ENCODE measurements at regions not wholly inside any gene's neighbourhood (a gene's known extent, or its start where the extent isn't known, plus 50 kb on each side); places are given as distances from the start of the nearest gene placed in this dataset.
A peak's percentile ranks its signal among the peaks of the same experiment; 100 is the strongest.

DNA sequence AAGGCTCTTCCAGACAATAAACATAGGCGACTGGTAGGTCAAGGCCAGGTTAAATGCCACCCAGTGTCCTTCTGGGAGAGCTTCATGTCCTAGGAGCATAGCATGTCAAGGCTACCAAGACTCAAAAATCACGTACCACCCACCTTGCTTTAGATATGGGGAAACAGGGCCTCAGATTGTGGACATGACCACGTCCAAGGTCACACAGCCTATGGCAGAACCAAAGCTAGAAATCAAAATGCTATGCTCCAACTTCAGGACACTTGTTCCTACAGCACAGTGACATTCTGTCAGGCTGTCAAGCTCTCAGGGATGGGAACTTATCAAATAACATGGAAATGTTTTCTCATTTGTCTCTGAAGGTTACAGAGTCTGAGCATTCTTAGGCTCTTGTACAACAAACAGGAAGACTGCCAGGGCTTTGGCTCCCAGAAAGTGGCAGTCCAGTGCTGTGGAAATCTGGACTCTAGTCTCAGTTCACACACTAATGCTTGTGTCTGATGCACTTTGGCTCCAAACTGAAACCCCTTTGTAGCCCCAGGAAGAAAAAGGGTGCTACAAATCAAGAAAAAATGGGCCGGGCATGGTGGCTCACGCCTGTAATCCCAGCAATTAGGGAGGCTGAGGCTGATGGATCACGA, 170.4 kb upstream of the LPP start:
- DNase-seq: peak; percentile 21
- H3K9me3 ChIP-seq (replicated peaks): no peaks in the 10 kb centered on the region
- H3K4me3 ChIP-seq: no peak overlapping the region

GRCh38 chr3:187985647-187986046, 168.3 kb upstream of the LPP start:
- TF ChIP-seq, protein P1, sequence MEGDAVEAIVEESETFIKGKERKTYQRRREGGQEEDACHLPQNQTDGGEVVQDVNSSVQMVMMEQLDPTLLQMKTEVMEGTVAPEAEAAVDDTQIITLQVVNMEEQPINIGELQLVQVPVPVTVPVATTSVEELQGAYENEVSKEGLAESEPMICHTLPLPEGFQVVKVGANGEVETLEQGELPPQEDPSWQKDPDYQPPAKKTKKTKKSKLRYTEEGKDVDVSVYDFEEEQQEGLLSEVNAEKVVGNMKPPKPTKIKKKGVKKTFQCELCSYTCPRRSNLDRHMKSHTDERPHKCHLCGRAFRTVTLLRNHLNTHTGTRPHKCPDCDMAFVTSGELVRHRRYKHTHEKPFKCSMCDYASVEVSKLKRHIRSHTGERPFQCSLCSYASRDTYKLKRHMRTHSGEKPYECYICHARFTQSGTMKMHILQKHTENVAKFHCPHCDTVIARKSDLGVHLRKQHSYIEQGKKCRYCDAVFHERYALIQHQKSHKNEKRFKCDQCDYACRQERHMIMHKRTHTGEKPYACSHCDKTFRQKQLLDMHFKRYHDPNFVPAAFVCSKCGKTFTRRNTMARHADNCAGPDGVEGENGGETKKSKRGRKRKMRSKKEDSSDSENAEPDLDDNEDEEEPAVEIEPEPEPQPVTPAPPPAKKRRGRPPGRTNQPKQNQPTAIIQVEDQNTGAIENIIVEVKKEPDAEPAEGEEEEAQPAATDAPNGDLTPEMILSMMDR (IDR thresholded peaks at IDR 0.05; ENCODE audit: borderline replicate concordance): no peak
- peak overlapping the region; percentile 62 for H3K27ac ChIP-seq (replicated peaks)
- H3K9me3 ChIP-seq (replicated peaks): no peaks in the 10 kb centered on the region
- DNase-seq: no peak
- no peak overlapping the region for H3K4me3 ChIP-seq
- H3K36me3 ChIP-seq: no peaks in the 10 kb centered on the region
- intact Hi-C loops (cut with micrococcal nuclease): no loop called here
- peaks cover 44% of the 10 kb centered on the region for H3K4me1 ChIP-seq
- H3K27me3 ChIP-seq (ENCODE audit: low read depth): no peaks in the 10 kb centered on the region

More for the DNA sequence above, 170.4 kb upstream of the LPP start:
- no peaks in the 10 kb centered on the region for H3K36me3 ChIP-seq
- peaks cover 44% of the 10 kb centered on the region for H3K4me1 ChIP-seq
- H3K27ac ChIP-seq (replicated peaks): peak overlapping the region; percentile 92
- no peaks in the 10 kb centered on the region for H3K27me3 ChIP-seq (ENCODE audit: low read depth)
- TF ChIP-seq, protein P1 (IDR thresholded peaks at IDR 0.05; ENCODE audit: borderline replicate concordance): no peak
- intact Hi-C loops (cut with micrococcal nuclease): no loop called here

- H3K4me3 ChIP-seq: no peak overlapping the region
- no peaks in the 10 kb centered on the region for H3K36me3 ChIP-seq
- TF ChIP-seq, protein P1 (IDR thresholded peaks at IDR 0.05; ENCODE audit: borderline replicate concordance): no peak
- no peaks in the 10 kb centered on the region for H3K27me3 ChIP-seq (ENCODE audit: low read depth)
- no peak for DNase-seq
- peaks cover 35% of the 10 kb centered on the region for H3K4me1 ChIP-seq
- no peaks in the 10 kb centered on the region for H3K9me3 ChIP-seq (replicated peaks)
- intact Hi-C loops (cut with micrococcal nuclease): no loop called here
- no peak overlapping the region for H3K27ac ChIP-seq (replicated peaks)
Measured at GRCh38 chr3:187986514-187986934, 167.4 kb upstream of the LPP start.

DNA sequence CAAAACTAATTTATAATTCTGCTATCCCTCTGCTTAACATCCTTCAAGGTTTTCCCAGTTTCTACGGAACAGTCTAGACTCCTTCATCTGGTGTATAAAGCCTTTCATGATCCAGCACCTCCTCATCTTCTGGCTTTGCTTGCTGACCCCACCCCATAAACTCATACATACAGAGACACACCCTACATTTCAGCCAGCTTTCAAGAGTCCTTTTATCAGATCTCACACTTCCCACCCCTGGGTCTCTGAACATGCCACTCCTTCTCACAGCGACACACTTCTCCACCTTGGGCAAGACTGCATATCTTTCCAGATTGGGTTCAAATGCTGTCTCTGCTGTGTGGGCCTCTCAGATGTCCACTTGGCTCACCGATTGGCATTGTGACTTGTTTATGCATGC, 166.8 kb upstream of the LPP start:
- TF ChIP-seq, protein P1 (IDR thresholded peaks at IDR 0.05; ENCODE audit: borderline replicate concordance): no peak
- H3K27me3 ChIP-seq (ENCODE audit: low read depth): no peaks in the 10 kb centered on the region
- intact Hi-C loops (cut with micrococcal nuclease): no loop called here
- no peak overlapping the region for H3K4me3 ChIP-seq
- no peak overlapping the region for H3K27ac ChIP-seq (replicated peaks)
- DNase-seq: no peak
- peaks cover 29% of the 10 kb centered on the region for H3K4me1 ChIP-seq
- no peaks in the 10 kb centered on the region for H3K36me3 ChIP-seq
- H3K9me3 ChIP-seq (replicated peaks): no peaks in the 10 kb centered on the region

DNA sequence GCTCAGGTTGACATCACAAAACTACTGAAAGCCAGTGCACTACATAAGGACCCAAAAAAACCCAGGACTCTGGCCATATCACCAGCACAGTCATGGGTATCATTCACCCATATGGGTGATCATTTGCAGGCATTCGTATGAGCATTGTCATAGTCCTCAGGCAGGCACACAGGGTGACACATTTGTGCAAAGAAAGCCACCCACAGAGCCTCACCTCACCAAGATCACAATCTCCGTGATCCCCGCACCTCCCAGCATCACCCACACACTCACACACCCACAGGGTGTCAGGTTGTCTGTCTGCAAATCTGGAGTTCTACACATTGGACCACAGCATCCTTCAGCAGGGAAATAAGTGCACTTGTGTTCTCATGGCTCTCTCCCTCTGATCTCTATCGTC, 166.0 kb upstream of the LPP start:
- Histone ChIP-seq H3K9me3 (replicated peaks) (no peaks in the 10 kb centered on the region), H3K36me3 (no peaks in the 10 kb centered on the region), H3K4me1 (peaks cover 21% of the 10 kb centered on the region), H3K27ac (replicated peaks) (no peak overlapping the region), H3K4me3 (no peak overlapping the region), H3K27me3 (ENCODE audit: low read depth) (no peaks in the 10 kb centered on the region)
- DNase-seq: no peak
- TF ChIP-seq, protein P1 (IDR thresholded peaks at IDR 0.05; ENCODE audit: borderline replicate concordance): no peak
- intact Hi-C loops (cut with micrococcal nuclease): no loop called here

Data from left ventricle myocardium inferior (tissue), 1 donor.